Spleen (tissue), 7 donors: ENCODE measurements at regions not wholly inside any gene's neighbourhood (a gene's known extent, or its start where the extent isn't known, plus 50 kb on each side); places are given as distances from the start of the nearest gene placed in this dataset.

Experiments
- POLR2A ChIP-seq, 3 donors: fragments of 450-650 bp; IDR thresholded peaks; one replicate each; pipeline ENCODE4 v1.5.1; 2017; ENCODE audit warnings: antibody characterized with exemption in 3 of 3, mild to moderate bottlenecking in 1 of 3
- POLR2AphosphoS5 ChIP-seq, 3 donors: sonication (generic); formaldehyde crosslinking; IDR thresholded peaks; one replicate each; pipeline ENCODE4 v1.5.1; 2017; ENCODE audit warnings: antibody characterized with exemption in 3 of 3
- TF ChIP-seq, protein P1 (sequence below), 11 experiments: fragments of 200-600 bp in 7 of 11; fragments of 450-650 bp in 4 of 11; sonication (generic) in 4 of 11; IDR thresholded peaks in 8 of 11; conservative IDR thresholded peaks in 3 of 11; 1 replicate in 7 of 11; 2 replicates in 4 of 11; pipeline versions ENCODE4 v1.4.0 to v1.8.0; 2016 to 2021; ENCODE audit warnings: antibody characterized with exemption in 11 of 11, inconsistent platforms in 4 of 11, mild to moderate bottlenecking in 1 of 11
- donor health status: DM: no; HTN: no; CAD: no; lungs with moderate emphysema.
- donor health status: DM: no; HTN: no; CAD: no.
- donor health status: DM: no; HTN: no; CAD: no.

DNA sequence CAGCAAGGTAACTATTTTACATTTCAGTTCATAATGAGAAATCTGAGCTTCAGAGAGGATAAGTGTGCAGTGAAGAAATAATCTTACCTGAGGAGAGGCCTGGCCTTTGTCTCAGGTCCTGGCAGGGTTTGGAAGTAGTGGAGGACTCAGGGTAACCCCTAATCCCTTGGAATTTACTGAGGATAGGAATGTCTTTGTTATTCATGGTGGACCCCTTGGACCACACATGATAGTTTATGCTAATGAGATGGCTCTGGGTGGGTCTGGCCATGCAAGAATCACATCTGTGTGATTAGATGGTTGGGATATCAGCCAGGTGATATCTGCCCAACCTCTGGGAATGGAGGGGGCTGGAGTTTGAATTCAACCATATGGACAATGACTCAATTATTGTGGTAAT, 65.0 kb upstream of the DAZL start:
- TF ChIP-seq, protein P1, sequence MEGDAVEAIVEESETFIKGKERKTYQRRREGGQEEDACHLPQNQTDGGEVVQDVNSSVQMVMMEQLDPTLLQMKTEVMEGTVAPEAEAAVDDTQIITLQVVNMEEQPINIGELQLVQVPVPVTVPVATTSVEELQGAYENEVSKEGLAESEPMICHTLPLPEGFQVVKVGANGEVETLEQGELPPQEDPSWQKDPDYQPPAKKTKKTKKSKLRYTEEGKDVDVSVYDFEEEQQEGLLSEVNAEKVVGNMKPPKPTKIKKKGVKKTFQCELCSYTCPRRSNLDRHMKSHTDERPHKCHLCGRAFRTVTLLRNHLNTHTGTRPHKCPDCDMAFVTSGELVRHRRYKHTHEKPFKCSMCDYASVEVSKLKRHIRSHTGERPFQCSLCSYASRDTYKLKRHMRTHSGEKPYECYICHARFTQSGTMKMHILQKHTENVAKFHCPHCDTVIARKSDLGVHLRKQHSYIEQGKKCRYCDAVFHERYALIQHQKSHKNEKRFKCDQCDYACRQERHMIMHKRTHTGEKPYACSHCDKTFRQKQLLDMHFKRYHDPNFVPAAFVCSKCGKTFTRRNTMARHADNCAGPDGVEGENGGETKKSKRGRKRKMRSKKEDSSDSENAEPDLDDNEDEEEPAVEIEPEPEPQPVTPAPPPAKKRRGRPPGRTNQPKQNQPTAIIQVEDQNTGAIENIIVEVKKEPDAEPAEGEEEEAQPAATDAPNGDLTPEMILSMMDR (IDR thresholded peaks at IDR 0.05 in 8 of 11, conservative IDR thresholded peaks at IDR 0.05 in 3 of 11) = no peak
- no peak for TF ChIP-seq POLR2A (IDR thresholded peaks at IDR 0.05)
- no peak for TF ChIP-seq POLR2AphosphoS5 (IDR thresholded peaks at IDR 0.05)
